UCSD-AML1 (cell line): ENCODE measurements at regions not wholly inside any gene's neighbourhood (a gene's known extent, or its start where the extent isn't known, plus 50 kb on each side); places are given as distances from the start of the nearest gene placed in this dataset.

ENCODE experiments used
- DNase-seq: peaks from one replicate; lab custom pipeline; 2025; ENCODE audit not compliant: unreplicated experiment; lab: John Stamatoyannopoulos, UW

DNA sequence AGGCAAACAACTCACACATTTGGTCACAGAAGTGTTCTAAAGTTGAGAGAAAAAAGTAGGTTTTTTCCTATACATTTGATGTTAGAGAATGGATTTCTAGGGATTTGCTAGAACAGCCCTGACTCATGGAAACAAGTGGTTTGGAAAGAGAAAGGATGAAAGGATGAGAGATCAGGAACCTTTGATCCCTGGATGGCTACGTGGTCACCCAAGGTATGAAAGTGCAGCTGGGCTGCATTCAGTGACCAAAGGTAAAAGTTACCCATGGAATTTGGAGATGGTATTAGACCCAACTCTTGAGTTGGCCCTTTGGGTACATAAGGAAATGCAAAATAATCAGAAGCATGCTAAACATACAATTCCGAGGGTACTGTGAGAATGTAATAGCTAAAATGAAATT lies 61.3 kb upstream of the SPIN1 start:
- DNase-seq, result no peak

DNA sequence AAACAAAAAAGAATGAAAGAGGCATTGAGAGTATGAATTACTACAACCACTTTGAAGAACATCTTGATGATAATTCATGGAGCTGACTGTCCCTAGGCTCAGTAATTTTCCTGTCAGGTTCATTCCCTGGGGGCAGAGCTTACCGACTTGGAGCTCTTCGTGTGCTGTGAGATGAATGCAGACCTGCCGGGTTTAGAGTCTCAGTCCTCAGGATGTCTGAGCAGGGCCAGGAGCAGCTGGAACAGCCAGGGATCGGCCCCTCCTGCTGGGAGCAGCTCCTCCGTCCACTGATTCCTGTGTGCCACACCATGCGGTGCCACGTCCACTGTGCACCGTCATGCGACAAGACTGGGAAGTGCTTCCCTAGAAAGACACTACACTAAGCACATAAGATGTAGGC lies 62.2 kb upstream of the SPIN1 start:
- DNase-seq, result no peak

DNA sequence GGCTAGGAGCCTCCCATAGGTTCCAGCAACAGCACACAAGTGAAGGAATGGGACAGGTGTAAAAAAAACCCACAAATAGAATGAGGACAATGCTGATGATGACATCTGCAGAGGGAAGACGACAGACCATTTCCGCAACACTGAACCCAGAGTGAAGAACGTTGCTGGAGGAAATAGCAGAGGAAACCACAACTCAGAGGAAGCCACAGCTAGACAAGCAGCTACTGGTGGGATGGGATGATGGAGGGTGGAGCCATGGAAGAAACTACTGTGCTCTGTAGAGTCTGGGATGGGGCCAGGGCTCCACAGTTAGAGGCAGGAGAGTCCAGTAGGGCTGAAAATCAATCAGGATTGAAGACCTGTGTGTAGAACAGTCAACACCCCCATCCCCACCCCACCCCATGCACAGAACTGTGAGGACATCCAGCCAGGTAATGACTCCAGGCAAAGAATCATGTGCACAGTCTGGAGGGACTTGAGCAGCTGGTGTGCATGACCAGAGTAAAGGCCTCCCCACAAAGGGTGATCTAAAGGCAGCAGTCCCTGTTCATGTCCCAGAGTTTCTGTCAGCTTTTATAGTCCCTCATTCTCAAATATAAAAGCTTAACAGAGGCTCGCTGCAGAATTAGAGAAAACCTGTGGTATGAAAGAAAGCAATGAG lies 65.2 kb upstream of the SPIN1 start:
- DNase-seq, result peak; percentile 74

DNA sequence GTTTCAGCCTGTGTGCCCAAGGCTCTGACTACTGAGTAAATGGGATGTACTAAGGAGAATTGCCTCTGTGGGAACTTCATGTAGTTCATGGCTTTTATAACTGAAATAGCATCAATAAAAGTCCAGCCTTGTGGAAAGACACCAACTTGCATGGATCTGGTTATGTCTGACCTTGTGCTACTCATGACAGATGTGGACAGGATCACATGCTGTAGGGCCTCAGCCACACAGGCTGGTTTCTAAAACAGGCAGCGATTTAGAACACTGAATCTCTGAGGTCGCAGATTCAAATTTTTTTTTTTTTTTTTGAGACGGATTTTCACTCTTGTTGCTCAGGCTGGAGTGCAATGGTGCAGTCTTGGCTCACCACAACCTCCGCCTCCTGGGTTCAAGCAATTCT lies 66.5 kb upstream of the SPIN1 start:
- DNase-seq, result no peak

DNA sequence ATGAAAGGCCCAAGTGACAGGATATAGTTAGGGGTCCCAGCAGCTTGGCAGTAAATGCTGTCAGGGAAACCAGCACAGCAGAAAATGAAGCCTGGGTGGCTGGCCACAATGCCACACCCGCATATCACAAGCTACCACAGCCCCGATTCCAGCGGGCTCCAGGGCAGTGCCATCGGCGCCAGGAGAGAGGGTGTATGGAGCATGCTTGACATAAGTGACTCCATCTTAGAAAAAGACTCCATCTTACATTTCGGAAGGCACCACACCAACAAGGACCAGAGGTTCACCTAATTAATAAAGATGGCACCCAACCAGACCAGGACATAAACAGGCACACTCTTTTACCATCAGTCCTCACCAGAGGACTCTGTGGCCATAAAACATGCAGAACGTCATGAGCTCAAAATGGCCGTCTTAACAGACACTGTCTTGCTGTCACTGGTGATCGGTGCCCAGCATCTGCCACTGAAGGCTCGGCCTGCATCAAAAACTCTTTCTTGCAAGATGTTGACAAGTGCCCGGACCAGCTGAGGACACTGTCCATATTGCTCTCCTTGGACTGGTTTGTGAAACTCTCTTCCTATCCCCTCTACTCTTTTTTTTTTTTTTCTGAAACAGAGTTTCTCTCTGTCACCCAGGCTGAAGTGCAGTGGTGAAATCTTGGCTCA lies 67.4 kb upstream of the SPIN1 start:
- DNase-seq, result no peak

DNA sequence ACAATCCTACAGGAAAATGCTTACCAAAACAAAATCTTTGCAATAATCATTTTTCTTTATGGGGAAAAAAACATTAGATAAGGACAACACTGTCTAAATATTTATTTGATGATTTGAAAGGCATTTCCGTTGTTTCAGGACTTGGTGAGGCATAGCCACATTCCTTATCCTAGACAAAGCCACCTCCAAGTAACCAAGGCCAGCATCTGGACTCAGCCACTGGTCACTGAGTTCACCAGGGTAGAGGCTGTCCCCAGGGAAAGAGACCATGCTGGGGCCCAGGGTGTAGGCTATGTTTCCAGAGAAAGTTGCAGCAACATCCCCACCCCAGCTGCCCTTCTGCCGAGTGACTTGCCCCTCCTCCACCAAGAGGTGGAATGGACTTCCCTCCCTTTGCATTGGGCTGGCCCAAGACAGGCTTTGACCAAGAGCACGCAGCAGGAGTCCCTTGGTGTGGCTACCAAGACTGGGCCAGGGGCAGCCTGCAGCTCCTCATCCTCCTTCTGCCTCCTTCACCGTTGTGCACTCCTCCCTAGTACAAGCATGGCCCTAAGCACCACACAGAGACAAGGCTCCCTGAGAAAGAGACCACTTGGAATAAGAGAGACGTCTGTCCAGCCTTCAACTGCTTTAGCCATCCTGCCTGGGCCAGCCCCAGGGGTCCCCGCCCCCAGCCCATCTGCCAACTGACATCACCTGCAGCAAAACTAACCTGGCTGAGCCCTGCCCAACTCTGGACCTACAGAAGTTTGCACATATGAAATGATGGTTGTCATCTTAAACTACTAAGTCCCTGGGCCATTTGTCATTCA lies 68.1 kb upstream of the SPIN1 start:
- DNase-seq, result no peak

DNA sequence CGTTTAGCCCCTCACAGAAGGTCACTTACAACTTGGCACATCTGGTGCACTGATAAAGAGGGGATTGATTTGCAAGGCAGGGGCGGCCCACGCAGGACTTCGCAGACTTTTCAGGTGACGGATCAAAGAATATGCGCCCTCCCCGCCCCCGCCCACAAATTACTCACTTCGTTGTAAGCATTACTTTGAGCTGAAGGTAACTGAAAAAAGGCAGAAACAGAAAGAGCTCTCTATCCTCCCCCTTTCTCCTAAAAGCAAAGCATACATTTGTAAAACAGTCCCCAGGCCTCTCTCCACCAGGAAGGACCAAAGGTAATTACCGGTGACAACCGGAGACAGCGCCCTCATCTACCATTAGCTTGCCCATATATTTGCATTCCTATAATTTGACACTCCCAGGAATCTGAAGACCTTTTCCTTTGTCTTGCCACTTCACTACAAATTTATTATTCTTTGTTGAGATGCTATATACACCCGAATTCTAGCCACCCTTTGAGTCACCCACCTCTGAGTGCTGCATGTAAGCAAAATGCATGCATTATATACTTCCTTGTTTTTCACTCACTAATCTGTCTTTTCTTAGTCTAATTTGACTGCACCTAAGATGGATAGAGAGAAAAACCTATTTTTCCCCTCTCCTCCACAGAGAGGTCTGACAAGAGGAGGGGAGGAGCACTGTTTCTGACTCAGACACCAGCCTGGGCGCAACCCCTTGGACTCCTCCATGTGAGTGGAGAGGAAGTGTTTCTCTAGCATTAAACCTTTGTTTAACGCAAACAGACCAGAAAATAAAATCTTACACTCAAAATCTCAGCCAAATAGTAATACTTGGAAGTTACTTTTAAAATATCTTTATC lies 74.7 kb upstream of the SPIN1 start:
- DNase-seq, result no peak

DNA sequence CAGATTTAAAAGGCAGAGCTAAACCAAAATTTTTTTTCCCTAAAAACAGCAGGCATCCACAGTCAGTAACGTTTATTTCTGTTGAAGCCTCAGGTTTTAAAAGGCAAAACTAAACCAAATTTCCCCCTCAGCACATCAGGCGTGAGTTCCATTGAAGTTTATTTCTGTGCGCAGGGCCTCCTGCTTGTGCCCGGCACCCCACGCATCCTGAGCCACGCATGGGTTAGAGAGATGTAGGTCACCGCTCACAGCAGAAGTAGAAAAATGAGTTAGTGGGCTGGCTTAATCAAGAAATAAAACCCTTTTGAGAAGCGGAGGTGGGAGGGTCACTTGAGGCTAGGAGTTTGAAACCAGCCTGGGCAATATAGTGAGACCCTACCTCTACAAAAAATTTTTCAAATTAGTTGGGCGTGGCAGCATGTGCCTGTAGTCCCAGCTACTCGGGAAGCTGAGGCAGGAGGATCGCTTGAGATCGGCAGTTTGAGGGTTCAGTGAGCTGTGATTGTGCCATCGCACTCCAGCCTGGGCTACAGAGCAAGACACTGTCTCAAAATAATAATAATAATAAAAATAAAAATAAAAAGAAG lies 75.6 kb upstream of the SPIN1 start:
- no peak for DNase-seq

DNA sequence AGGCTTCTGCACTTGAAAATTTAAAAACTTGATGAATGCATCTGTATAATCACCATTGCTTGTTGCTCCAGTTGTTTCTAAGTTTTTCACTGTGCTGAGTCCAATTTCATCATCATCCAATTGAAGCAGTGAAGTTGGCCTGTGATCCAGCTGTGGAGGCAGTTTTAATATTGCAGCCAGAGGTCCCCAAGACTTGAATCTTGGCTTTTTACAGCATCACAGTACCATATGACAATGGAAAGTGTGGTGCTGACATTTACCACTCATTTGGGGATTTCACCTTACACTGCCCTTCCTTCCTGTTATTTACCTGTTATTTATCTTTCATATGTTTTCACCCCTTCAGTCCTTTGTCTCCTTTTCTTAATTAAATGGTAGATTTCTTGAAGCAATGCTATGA lies 76.2 kb upstream of the SPIN1 start:
- no peak for DNase-seq

DNA sequence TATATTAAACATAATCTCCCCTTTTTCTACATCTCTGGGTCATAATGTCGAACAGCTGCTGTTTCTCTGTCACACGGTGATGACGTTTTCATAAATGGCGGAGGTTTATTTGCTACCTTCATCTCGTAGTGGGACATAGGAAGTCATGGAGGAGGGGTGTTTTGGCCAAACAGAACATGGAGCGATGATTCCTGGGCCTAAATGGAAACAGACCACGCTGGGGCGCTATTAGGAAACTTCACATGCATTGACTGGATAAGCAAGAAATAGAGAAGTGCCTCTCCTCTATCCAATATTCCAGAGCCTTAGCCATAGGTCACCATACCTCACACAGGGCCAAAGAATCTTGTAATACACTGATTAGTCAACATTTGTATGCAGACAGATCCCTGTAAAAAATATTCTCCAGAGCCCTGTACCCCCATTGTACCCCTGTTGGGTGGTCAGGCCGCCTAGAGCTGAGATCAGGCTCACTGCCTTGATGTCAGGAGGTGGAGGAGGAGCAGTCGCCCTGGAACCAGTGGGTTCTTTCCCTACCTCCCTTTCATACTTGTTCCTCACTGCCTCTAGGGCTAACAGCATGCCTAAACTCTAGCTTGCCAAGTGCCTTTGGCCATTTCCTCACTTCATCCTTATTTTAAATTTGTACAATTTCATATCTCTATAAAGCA lies 77.8 kb upstream of the SPIN1 start:
- peak; percentile 76 for DNase-seq

DNA sequence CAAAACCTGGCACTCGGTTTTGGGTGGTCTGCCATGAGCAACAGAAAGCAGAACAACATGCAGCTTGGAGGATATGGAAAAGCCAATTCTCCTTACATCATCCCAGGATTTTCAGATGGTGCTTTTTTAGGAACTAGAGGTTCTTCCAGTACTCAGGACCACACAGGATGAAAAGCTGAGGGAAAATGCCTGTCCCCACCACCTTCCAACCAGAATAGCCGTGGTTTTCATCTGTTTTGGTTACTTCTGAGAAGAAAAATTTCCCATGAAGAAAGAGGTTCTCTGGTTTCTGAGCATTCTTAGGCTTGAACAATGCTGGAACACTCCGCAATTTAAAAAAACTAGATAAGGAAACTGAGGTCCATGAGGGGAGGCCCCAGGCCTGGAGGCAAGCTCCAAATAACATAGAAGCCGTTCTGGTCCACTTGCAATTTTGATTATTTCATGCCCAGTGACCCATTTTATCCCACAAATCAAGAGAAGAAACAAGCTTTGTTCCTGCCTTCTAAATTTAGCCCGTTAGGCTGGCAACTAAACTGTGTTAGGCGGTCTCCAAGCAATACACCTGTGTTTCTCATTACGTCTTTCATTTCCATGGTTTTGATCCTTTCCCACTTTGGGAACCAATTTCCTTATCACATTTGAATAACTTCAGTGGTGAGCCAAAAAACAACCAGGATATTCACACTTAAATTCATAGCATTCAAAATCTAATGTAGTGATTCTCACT lies 79.2 kb upstream of the SPIN1 start:
- DNase-seq, result no peak

DNA sequence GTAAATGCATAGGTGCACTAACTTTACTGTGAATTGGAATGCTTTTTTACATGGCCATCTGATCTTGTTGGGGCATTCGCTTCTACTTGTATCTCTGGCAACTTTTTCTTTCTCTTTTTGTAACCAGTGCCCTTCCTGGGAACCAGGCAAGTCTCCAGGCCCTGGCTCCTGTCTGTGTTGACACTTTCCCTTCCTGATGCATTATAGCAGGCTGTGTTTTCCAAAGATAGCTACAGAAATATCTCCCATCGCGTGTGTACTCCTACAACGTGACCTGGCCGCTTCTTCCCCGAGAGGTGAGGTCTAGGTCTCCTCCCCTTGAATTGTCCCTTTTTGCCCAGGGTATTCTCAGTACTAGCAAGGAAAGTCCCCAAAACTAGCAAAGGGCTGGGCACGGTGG lies 81.1 kb upstream of the SPIN1 start:
- no peak for DNase-seq

DNA sequence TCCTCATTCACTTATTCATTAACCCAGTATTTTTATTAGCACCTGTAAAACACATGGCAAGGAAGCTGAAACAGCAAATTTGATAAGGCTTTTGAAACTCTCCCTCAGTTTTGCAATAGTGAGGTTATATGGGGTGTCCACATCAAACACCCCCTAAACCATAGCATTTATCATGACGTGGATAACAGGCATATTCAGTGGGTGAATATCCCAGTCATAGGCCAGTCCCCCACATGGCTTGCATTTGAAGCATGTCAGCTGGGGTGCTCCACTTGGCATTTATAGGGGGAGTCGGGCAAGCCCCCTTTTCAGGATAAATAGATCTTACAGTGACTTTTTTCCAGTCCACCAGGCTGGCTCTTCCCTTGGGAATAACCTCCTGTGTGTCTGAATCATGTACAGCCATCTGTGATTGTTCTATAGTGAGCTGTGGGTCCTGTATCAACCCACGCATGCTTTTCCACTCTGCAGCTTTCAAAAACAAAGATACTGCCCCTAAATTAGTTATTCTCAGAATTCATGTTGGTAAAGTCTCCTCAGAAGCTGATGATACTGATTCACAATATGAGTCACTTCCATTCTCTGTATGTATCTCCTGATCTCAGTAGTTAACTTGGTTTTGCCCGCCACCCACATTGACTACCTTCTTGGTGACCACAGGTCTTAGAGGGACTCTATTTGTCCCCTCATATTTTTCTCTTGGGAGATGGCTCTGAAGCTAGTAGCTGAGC lies 84.4 kb upstream of the SPIN1 start:
- DNase-seq, result no peak

DNA sequence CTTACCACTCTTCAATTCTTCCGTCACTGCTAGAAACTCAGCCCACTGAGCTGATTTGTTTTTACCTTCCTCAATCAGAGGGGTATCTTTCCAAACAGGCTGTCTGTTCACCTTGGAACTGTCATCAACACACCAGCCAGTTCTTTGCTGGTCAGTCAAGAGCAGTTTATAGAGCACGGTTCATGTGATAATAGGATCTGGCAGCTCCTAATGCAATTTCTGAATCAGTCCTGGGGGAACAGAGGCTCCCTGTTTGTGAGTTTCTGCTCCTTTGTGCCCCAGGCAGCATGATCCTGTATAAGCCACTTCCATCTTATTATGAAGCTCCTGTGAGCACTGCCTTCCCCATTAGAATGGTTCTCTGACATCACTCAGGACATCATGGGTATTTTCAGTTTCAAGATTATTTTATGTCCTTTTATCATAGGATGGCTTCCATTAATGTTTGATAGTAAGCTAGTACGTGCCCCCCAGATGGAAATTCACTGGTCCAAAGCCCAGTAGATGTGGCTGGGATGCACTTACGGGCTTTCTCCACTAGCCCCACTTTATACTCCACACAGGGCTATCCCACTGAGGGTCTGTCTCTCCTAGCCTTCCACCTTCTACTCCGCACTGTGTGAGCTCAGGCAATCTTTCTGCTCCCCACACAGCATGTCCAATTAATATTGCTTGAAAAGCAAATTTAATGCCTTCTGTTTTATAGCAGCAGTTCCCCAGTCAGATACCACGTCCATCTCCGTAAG lies 85.5 kb upstream of the SPIN1 start:
- no peak for DNase-seq

DNA sequence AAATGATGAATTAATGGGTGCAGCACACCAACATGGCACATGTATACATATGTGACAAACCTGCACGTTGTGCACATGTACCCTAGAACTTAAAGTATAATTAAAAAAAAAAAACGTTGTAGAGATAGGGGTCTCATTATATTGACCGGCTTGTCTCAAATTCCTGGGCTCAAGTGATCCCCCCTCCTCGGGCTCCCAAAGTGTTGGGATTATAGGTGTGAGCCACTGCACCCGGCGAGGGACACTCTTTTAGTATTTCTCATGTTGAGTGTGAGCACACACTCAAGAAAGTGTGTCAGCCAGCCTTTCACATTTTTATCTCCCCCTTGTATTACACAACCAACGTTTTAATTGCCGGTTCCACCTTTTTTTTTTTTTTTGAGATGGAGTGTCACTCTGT lies 87.7 kb upstream of the SPIN1 start:
- no peak for DNase-seq

DNA sequence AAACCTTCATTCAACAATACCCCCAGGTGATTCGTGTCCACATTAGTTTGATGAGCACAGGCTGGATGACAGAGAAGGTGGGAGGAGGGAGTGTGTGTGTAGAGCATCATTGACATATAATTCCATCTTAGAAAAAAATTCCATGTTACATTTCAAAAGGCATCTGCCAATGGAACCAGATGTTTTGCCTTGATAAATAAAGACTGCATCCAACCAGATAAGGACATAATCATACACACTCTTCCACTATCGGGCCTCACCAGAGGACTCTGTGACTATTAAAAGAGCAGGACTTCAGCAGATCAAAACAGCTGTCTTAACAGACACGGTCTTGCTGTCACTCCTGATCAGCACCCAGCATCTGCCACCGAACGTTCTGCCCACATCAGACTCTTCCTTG lies 96.4 kb upstream of the SPIN1 start:
- DNase-seq, result no peak

DNA sequence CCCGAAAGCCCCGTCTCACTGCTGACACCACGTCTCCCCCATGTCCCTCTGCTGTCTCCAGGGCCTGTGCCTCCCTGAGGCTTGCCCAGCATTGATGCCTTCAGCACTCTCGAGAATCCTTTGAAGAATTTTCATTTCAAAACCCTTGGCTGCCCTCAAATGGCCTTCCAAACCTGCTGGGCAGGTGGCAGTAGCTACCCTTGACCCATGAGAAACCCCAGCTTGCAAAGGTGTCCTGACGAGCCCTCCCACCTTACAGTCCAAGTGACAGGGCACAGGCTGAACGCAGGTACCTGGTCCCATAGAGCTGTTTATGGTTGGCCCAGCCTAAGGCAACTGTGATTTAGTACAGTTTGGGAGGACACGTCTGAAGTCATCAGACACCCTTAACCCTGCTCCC lies 97.2 kb upstream of the SPIN1 start:
- DNase-seq, result no peak

DNA sequence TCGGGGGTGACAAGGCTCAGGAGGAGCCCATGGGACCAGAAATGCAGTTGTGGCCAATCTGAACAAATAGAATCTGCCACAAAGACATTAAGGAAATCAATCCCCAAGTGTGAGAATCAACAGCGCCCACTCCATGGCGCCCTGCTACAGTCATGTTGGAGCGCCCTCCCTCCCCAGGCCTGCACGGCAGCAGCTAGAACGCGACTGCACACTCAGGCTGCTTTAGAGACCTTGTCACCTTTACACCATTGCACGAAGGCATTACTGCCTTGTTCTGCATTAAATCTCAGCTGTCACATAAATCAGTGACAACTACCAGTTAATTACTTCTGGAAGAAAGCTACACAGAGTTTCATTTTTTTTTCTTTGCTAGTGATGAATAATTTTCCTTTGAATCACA lies 98.7 kb upstream of the SPIN1 start:
- no peak for DNase-seq
